Right lobe of liver (tissue), 6 donors: ENCODE measurements at regions not wholly inside any gene's neighbourhood (a gene's known extent, or its start where the extent isn't known, plus 50 kb on each side); places are given as distances from the start of the nearest gene placed in this dataset.

Experiments used
- ATAC-seq, 4 donors: fragments of 200-7000 bp; cut with Tn5 transposase; one replicate each; pipeline ENCODE4 v1.9.1; 2020; ENCODE audit warnings: mild to moderate bottlenecking in 4 of 4, moderate library complexity in 4 of 4
- DNase-seq, 3 donors: peaks; one replicate each; pipeline ENCODE4 v3.0.0-alpha.2; 2020
- H3K27ac ChIP-seq, 3 donors: fragments of 200-600 bp; one replicate each; pipeline ENCODE4 v1.8.0; 2022
- H3K27me3 ChIP-seq, 2 donors: fragments of 200-600 bp; one replicate each; pipeline ENCODE4 v1.8.0; 2022
- H3K36me3 ChIP-seq, 4 donors: fragments of 200-600 bp; sonication (generic) in 1 of 4; one replicate each; pipeline versions ENCODE4 v1.5.1 to v1.8.0; 2017 to 2022; ENCODE audit warnings: control low read depth in 1 of 4
- H3K4me1 ChIP-seq, 4 donors: fragments of 200-600 bp; sonication (generic) in 1 of 4; one replicate each; pipeline versions ENCODE4 v1.5.1 to v1.8.0; 2017 to 2022; ENCODE audit warnings: control low read depth in 1 of 4
- H3K4me3 ChIP-seq, 3 donors: fragments of 200-600 bp; one replicate each; pipeline ENCODE4 v1.8.0; 2022
- H3K9me3 ChIP-seq, 4 donors: fragments of 200-600 bp; sonication (generic) in 1 of 4; one replicate each; pipeline versions ENCODE4 v1.5.1 to v1.8.0; 2017 to 2022; ENCODE audit warnings: control low read depth in 1 of 4
- CTCF ChIP-seq, 4 donors: fragments of 200-600 bp in 3 of 4; fragments of 450-650 bp in 1 of 4; IDR thresholded peaks; one replicate each; pipeline versions ENCODE4 v1.5.1 to v1.8.0; 2016 to 2022; ENCODE audit warnings: antibody characterized with exemption in 4 of 4, mild to moderate bottlenecking in 2 of 4
- POLR2A ChIP-seq: fragments of 450-650 bp; IDR thresholded peaks from one replicate; pipeline ENCODE4 v1.6.1; 2017; ENCODE audit warnings: antibody characterized with exemption, mild to moderate bottlenecking
- WGBS: methylation state at CpG from one replicate; pipeline ENCODE4 v1.1.6; 2018; ENCODE audit warnings: low coverage, low lambda C conversion rate; ENCODE audit not compliant: insufficient coverage; ENCODE audit errors: missing lambda C conversion rate; 5-methylcytosine and 5-hydroxymethylcytosine counted together
- intact Hi-C, 2 donors: fragments of 100-400 bp; cut with DNase I; formaldehyde crosslinking; loops; one replicate each; pipeline versions ENCODE4 v1.11.2 to v1.14.1; 2022
- donor health status: DM: no; HTN: yes; CAD: no.
- donor health status: DM: no; HTN: no; CAD: no.
- donor health status: DM: no; HTN: no; CAD: no.
- donor health status: DM: no; HTN: yes; CAD: no.
- donor health status: DM: no; HTN: yes; CAD: no.

- DNase-seq, result no peak
- ATAC-seq, result no peak
- intact Hi-C loops, result no loop called here
- Histone ChIP-seq H3K36me3 (no peaks in the 10 kb centered on the region), H3K27me3 (no peaks in the 10 kb centered on the region), H3K4me1 (no peaks in the 10 kb centered on the region), H3K27ac (no peak overlapping the region), H3K4me3 (no peak overlapping the region), H3K9me3 (no peaks in the 10 kb centered on the region)
- TF ChIP-seq POLR2A, result no peak
- whole genome bisulfite sequencing, result 90% methylated on average over 4 of the region's 4 CpGs
Measured at GRCh38 chr10:123454987-123455386, 211.2 kb upstream of the GPR26 start.

GRCh38 chr10:123455861-123456260 is 210.3 kb upstream of the GPR26 start:
- Histone ChIP-seq H3K4me1 (no peaks in the 10 kb centered on the region), H3K36me3 (no peaks in the 10 kb centered on the region), H3K4me3 (no peak overlapping the region), H3K27me3 (no peaks in the 10 kb centered on the region), H3K27ac (no peak overlapping the region), H3K9me3 (no peaks in the 10 kb centered on the region)
- DNase-seq (no peak), ATAC-seq (peak in 1 of 4 donors; percentile 64)
- no peak for TF ChIP-seq POLR2A
- TF ChIP-seq CTCF (IDR thresholded peaks at IDR 0.05), result no peak
- intact Hi-C loops, result no loop called here
- 17% methylated on average over 1 of the region's 3 CpGs for WGBS

- no peaks in the 10 kb centered on the region for H3K27me3 ChIP-seq
- no peak for DNase-seq
- no peaks in the 10 kb centered on the region for H3K36me3 ChIP-seq
- TF ChIP-seq CTCF (IDR thresholded peaks at IDR 0.05) (no peak), POLR2A (no peak)
- H3K27ac ChIP-seq, result no peak overlapping the region
- ATAC-seq, result no peak
- no peak overlapping the region for H3K4me3 ChIP-seq
- no peaks in the 10 kb centered on the region for H3K4me1 ChIP-seq
- intact Hi-C loops, result no loop called here
- H3K9me3 ChIP-seq, result no peaks in the 10 kb centered on the region
- 49% methylated on average over 2 of the region's 5 CpGs for WGBS
Measured at GRCh38 chr10:123458933-123459332, 207.2 kb upstream of the GPR26 start.

- Histone ChIP-seq H3K36me3 (no peaks in the 10 kb centered on the region), H3K27ac (no peak overlapping the region), H3K4me3 (no peak overlapping the region), H3K9me3 (no peaks in the 10 kb centered on the region), H3K4me1 (no peaks in the 10 kb centered on the region), H3K27me3 (no peaks in the 10 kb centered on the region)
- intact Hi-C loops, result no loop called here
- DNase-seq (no peak), ATAC-seq (no peak)
- no CpG with 5 or more reads among the region's 7 CpGs for WGBS
- no peak for TF ChIP-seq CTCF (IDR thresholded peaks at IDR 0.05)
- TF ChIP-seq POLR2A, result no peak
Measured at GRCh38 chr10:123459371-123460091, 206.6 kb upstream of the GPR26 start.

GRCh38 chr10:123462246-123462645 is 203.9 kb upstream of the GPR26 start:
- Histone ChIP-seq H3K27ac (no peak overlapping the region), H3K4me3 (no peak overlapping the region), H3K9me3 (no peaks in the 10 kb centered on the region), H3K36me3 (no peaks in the 10 kb centered on the region), H3K27me3 (no peaks in the 10 kb centered on the region), H3K4me1 (no peaks in the 10 kb centered on the region)
- intact Hi-C loops, result no loop called here
- ATAC-seq (no peak), DNase-seq (no peak)
- WGBS, result 78% methylated on average over 7 of the region's 8 CpGs
- TF ChIP-seq CTCF (IDR thresholded peaks at IDR 0.05) (no peak), POLR2A (no peak)
